ENCODE measurements at regions not wholly inside any gene's neighbourhood (a gene's known extent, or its start where the extent isn't known, plus 50 kb on each side); places are given as distances from the start of the nearest gene placed in this dataset.
"Not testable (repeated sequence)": the region's sequence is repeated elsewhere in the genome, so short reads cannot be mapped to it uniquely, and the experiment has no call there.

GRCh38 chr6:7000825-7001777 is 106.7 kb upstream of the RREB1 start:
- no peak for DNase-seq (ENCODE audit: low read depth in 2 of 3, low spot score in 1 of 3)

GRCh38 chr6:7003041-7003440 is 104.7 kb upstream of the RREB1 start:
- DNase-seq (ENCODE audit: low read depth in 2 of 3, low spot score in 1 of 3), result no peak

- no peak for DNase-seq (ENCODE audit: low read depth in 2 of 3, low spot score in 1 of 3)
These were observed 103.0 kb upstream of the RREB1 start for GRCh38 chr6:7004581-7005297.

- DNase-seq (ENCODE audit: low read depth in 2 of 3, low spot score in 1 of 3), result no peak
These were observed 101.1 kb upstream of the RREB1 start for GRCh38 chr6:7006515-7007191.

- no peak for DNase-seq (ENCODE audit: low read depth in 2 of 3, low spot score in 1 of 3)
These were observed 99.2 kb upstream of the RREB1 start for GRCh38 chr6:7008451-7008988.

- no peak for DNase-seq (ENCODE audit: low read depth in 2 of 3, low spot score in 1 of 3)
These were observed 91.5 kb upstream of the RREB1 start for GRCh38 chr6:7016226-7016625.

GRCh38 chr6:7021301-7021700 is 86.5 kb upstream of the RREB1 start:
- DNase-seq (ENCODE audit: low read depth in 2 of 3, low spot score in 1 of 3), result no peak

- no peak for DNase-seq (ENCODE audit: low read depth in 2 of 3, low spot score in 1 of 3)
These were observed 81.9 kb upstream of the RREB1 start for GRCh38 chr6:7025861-7026260.

GRCh38 chr6:7028963-7029362 is 78.8 kb upstream of the RREB1 start:
- DNase-seq (ENCODE audit: low read depth in 2 of 3, low spot score in 1 of 3), result not testable (repeated sequence)

GRCh38 chr6:7030968-7031367 is 76.8 kb upstream of the RREB1 start:
- DNase-seq (ENCODE audit: low read depth in 2 of 3, low spot score in 1 of 3), result not testable (repeated sequence)

GRCh38 chr6:7033202-7033601 is 74.6 kb upstream of the RREB1 start:
- DNase-seq (ENCODE audit: low read depth in 2 of 3, low spot score in 1 of 3), result no peak

- DNase-seq (ENCODE audit: low read depth in 2 of 3, low spot score in 1 of 3), result no peak
These were observed 73.7 kb upstream of the RREB1 start for GRCh38 chr6:7034055-7034454.

GRCh38 chr6:7035837-7036249 is 71.9 kb upstream of the RREB1 start:
- no peak for DNase-seq (ENCODE audit: low read depth in 2 of 3, low spot score in 1 of 3)

- DNase-seq (ENCODE audit: low read depth in 2 of 3, low spot score in 1 of 3), result no peak
These were observed 66.2 kb upstream of the RREB1 start for GRCh38 chr6:7041511-7042026.

GRCh38 chr6:7042056-7042653 is 65.6 kb upstream of the RREB1 start:
- DNase-seq (ENCODE audit: low read depth in 2 of 3, low spot score in 1 of 3), result no peak

GRCh38 chr6:7042654-7043545 is 64.9 kb upstream of the RREB1 start:
- DNase-seq (ENCODE audit: low read depth in 2 of 3, low spot score in 1 of 3), result no peak

GRCh38 chr6:7045331-7045730 is 62.4 kb upstream of the RREB1 start:
- no peak for DNase-seq (ENCODE audit: low read depth in 2 of 3, low spot score in 1 of 3)

- DNase-seq (ENCODE audit: low read depth in 2 of 3, low spot score in 1 of 3), result no peak
These were observed 62.0 kb upstream of the RREB1 start for GRCh38 chr6:7045746-7046145.

- DNase-seq (ENCODE audit: low read depth in 2 of 3, low spot score in 1 of 3), result no peak
These were observed 60.6 kb upstream of the RREB1 start for GRCh38 chr6:7047128-7047527.

GRCh38 chr6:7047966-7048365 is 59.8 kb upstream of the RREB1 start:
- DNase-seq (ENCODE audit: low read depth in 2 of 3, low spot score in 1 of 3), result no peak

Data from stimulated activated CD4-positive, alpha-beta T cell treated with anti-CD3 and anti-CD28 coated beads, Interleukin-12 subunit alpha, Interleukin-12 subunit beta, amount 100 ng/mL, for 48 hours (primary cell).